ENCODE measurements at regions not wholly inside any gene's neighbourhood (a gene's known extent, or its start where the extent isn't known, plus 50 kb on each side); places are given as distances from the start of the nearest gene placed in this dataset.

- H3K27ac ChIP-seq (ENCODE audit: low read depth, low read length), result no peak overlapping the region
- no peak overlapping the region for H3K4me3 ChIP-seq (ENCODE audit: low read depth in 1 of 2, low read length in 2 of 2)
- H3K9me3 ChIP-seq (ENCODE audit: control insufficient read depth in 1 of 2, low read length in 2 of 2), result peaks cover 0 to 15% of the 10 kb centered on the region in 2 donors
- no peaks in the 10 kb centered on the region for H3K36me3 ChIP-seq (ENCODE audit: control insufficient read depth in 1 of 2, insufficient read depth in 2 of 2, low read length in 2 of 2)
- no peaks in the 10 kb centered on the region for H3K27me3 ChIP-seq (ENCODE audit: control insufficient read depth in 1 of 2, insufficient read depth in 2 of 2, low read length in 2 of 2)
- no peak overlapping the region for H3K9ac ChIP-seq (ENCODE audit: low read depth in 1 of 2, low read length in 2 of 2)
- no peaks in the 10 kb centered on the region for H3K4me1 ChIP-seq (ENCODE audit: control insufficient read depth in 1 of 2, insufficient read depth in 2 of 2, low read length in 2 of 2)
Measured at GRCh38 chr12:126551869-126552268, 1486.6 kb downstream of the AACS start.

- Histone ChIP-seq H3K36me3 (ENCODE audit: control insufficient read depth in 1 of 2, insufficient read depth in 2 of 2, low read length in 2 of 2) (no peaks in the 10 kb centered on the region), H3K9me3 (ENCODE audit: control insufficient read depth in 1 of 2, low read length in 2 of 2) (peaks cover 0 to 15% of the 10 kb centered on the region in 2 donors), H3K27ac (ENCODE audit: low read depth, low read length) (no peak overlapping the region), H3K4me1 (ENCODE audit: control insufficient read depth in 1 of 2, insufficient read depth in 2 of 2, low read length in 2 of 2) (no peaks in the 10 kb centered on the region), H3K9ac (ENCODE audit: low read depth in 1 of 2, low read length in 2 of 2) (no peak overlapping the region), H3K4me3 (ENCODE audit: low read depth in 1 of 2, low read length in 2 of 2) (no peak overlapping the region), H3K27me3 (ENCODE audit: control insufficient read depth in 1 of 2, insufficient read depth in 2 of 2, low read length in 2 of 2) (no peaks in the 10 kb centered on the region)
Measured at GRCh38 chr12:126554625-126555024, 1489.4 kb downstream of the AACS start.

- H3K4me3 ChIP-seq (ENCODE audit: low read depth in 1 of 2, low read length in 2 of 2), result no peak overlapping the region
Measured at GRCh38 chr12:126557659-126558058, 1492.4 kb downstream of the AACS start.

GRCh38 chr12:126558219-126558618 is 1493.0 kb downstream of the AACS start:
- no peak overlapping the region for H3K9ac ChIP-seq (ENCODE audit: low read depth in 1 of 2, low read length in 2 of 2)
- no peak overlapping the region for H3K4me3 ChIP-seq (ENCODE audit: low read depth in 1 of 2, low read length in 2 of 2)
- H3K9me3 ChIP-seq (ENCODE audit: control insufficient read depth in 1 of 2, low read length in 2 of 2), result peaks cover 0 to 13% of the 10 kb centered on the region in 2 donors
- H3K27me3 ChIP-seq (ENCODE audit: control insufficient read depth in 1 of 2, insufficient read depth in 2 of 2, low read length in 2 of 2), result no peaks in the 10 kb centered on the region
- H3K27ac ChIP-seq (ENCODE audit: low read depth, low read length), result no peak overlapping the region
- no peaks in the 10 kb centered on the region for H3K36me3 ChIP-seq (ENCODE audit: control insufficient read depth in 1 of 2, insufficient read depth in 2 of 2, low read length in 2 of 2)
- H3K4me1 ChIP-seq (ENCODE audit: control insufficient read depth in 1 of 2, insufficient read depth in 2 of 2, low read length in 2 of 2), result no peaks in the 10 kb centered on the region

More at GRCh38 chr12:126557659-126558058, 1492.4 kb downstream of the AACS start:
- Histone ChIP-seq H3K9me3 (ENCODE audit: control insufficient read depth in 1 of 2, low read length in 2 of 2) (peaks cover 0 to 11% of the 10 kb centered on the region in 2 donors), H3K9ac (ENCODE audit: low read depth in 1 of 2, low read length in 2 of 2) (no peak overlapping the region), H3K4me1 (ENCODE audit: control insufficient read depth in 1 of 2, insufficient read depth in 2 of 2, low read length in 2 of 2) (no peaks in the 10 kb centered on the region), H3K36me3 (ENCODE audit: control insufficient read depth in 1 of 2, insufficient read depth in 2 of 2, low read length in 2 of 2) (no peaks in the 10 kb centered on the region), H3K27me3 (ENCODE audit: control insufficient read depth in 1 of 2, insufficient read depth in 2 of 2, low read length in 2 of 2) (no peaks in the 10 kb centered on the region), H3K27ac (ENCODE audit: low read depth, low read length) (no peak overlapping the region)

GRCh38 chr12:126558810-126559209 is 1493.6 kb downstream of the AACS start:
- H3K4me1 ChIP-seq (ENCODE audit: control insufficient read depth in 1 of 2, insufficient read depth in 2 of 2, low read length in 2 of 2), result no peaks in the 10 kb centered on the region
- H3K27me3 ChIP-seq (ENCODE audit: control insufficient read depth in 1 of 2, insufficient read depth in 2 of 2, low read length in 2 of 2), result no peaks in the 10 kb centered on the region
- H3K4me3 ChIP-seq (ENCODE audit: low read depth in 1 of 2, low read length in 2 of 2), result no peak overlapping the region
- H3K9me3 ChIP-seq (ENCODE audit: control insufficient read depth in 1 of 2, low read length in 2 of 2), result peaks cover 0 to 8% of the 10 kb centered on the region in 2 donors
- no peaks in the 10 kb centered on the region for H3K36me3 ChIP-seq (ENCODE audit: control insufficient read depth in 1 of 2, insufficient read depth in 2 of 2, low read length in 2 of 2)
- no peak overlapping the region for H3K27ac ChIP-seq (ENCODE audit: low read depth, low read length)
- no peak overlapping the region for H3K9ac ChIP-seq (ENCODE audit: low read depth in 1 of 2, low read length in 2 of 2)

GRCh38 chr12:126567016-126567415 is 1501.8 kb downstream of the AACS start:
- Histone ChIP-seq H3K4me3 (ENCODE audit: low read depth in 1 of 2, low read length in 2 of 2) (no peak overlapping the region), H3K4me1 (ENCODE audit: control insufficient read depth in 1 of 2, insufficient read depth in 2 of 2, low read length in 2 of 2) (no peaks in the 10 kb centered on the region), H3K36me3 (ENCODE audit: control insufficient read depth in 1 of 2, insufficient read depth in 2 of 2, low read length in 2 of 2) (no peaks in the 10 kb centered on the region), H3K27ac (ENCODE audit: low read depth, low read length) (no peak overlapping the region), H3K27me3 (ENCODE audit: control insufficient read depth in 1 of 2, insufficient read depth in 2 of 2, low read length in 2 of 2) (no peaks in the 10 kb centered on the region), H3K9me3 (ENCODE audit: control insufficient read depth in 1 of 2, low read length in 2 of 2) (peaks cover 0 to 14% of the 10 kb centered on the region in 2 donors), H3K9ac (ENCODE audit: low read depth in 1 of 2, low read length in 2 of 2) (no peak overlapping the region)

GRCh38 chr12:126569706-126570105 is 1504.5 kb downstream of the AACS start:
- Histone ChIP-seq H3K36me3 (ENCODE audit: control insufficient read depth in 1 of 2, insufficient read depth in 2 of 2, low read length in 2 of 2) (no peaks in the 10 kb centered on the region), H3K9me3 (ENCODE audit: control insufficient read depth in 1 of 2, low read length in 2 of 2) (peaks cover 0 to 15% of the 10 kb centered on the region in 2 donors), H3K27me3 (ENCODE audit: control insufficient read depth in 1 of 2, insufficient read depth in 2 of 2, low read length in 2 of 2) (no peaks in the 10 kb centered on the region), H3K9ac (ENCODE audit: low read depth in 1 of 2, low read length in 2 of 2) (no peak overlapping the region), H3K4me3 (ENCODE audit: low read depth in 1 of 2, low read length in 2 of 2) (no peak overlapping the region), H3K4me1 (ENCODE audit: control insufficient read depth in 1 of 2, insufficient read depth in 2 of 2, low read length in 2 of 2) (no peaks in the 10 kb centered on the region), H3K27ac (ENCODE audit: low read depth, low read length) (no peak overlapping the region)

GRCh38 chr12:126570566-126570965 is 1505.3 kb downstream of the AACS start:
- no peak overlapping the region for H3K4me3 ChIP-seq (ENCODE audit: low read depth in 1 of 2, low read length in 2 of 2)
- H3K9me3 ChIP-seq (ENCODE audit: control insufficient read depth in 1 of 2, low read length in 2 of 2), result peaks cover 0 to 17% of the 10 kb centered on the region in 2 donors
- H3K4me1 ChIP-seq (ENCODE audit: control insufficient read depth in 1 of 2, insufficient read depth in 2 of 2, low read length in 2 of 2), result no peaks in the 10 kb centered on the region
- no peaks in the 10 kb centered on the region for H3K27me3 ChIP-seq (ENCODE audit: control insufficient read depth in 1 of 2, insufficient read depth in 2 of 2, low read length in 2 of 2)
- no peak overlapping the region for H3K27ac ChIP-seq (ENCODE audit: low read depth, low read length)
- no peak overlapping the region for H3K9ac ChIP-seq (ENCODE audit: low read depth in 1 of 2, low read length in 2 of 2)
- no peaks in the 10 kb centered on the region for H3K36me3 ChIP-seq (ENCODE audit: control insufficient read depth in 1 of 2, insufficient read depth in 2 of 2, low read length in 2 of 2)

GRCh38 chr12:126572170-126572569 is 1506.9 kb downstream of the AACS start:
- Histone ChIP-seq H3K4me1 (ENCODE audit: control insufficient read depth in 1 of 2, insufficient read depth in 2 of 2, low read length in 2 of 2) (no peaks in the 10 kb centered on the region), H3K4me3 (ENCODE audit: low read depth in 1 of 2, low read length in 2 of 2) (no peak overlapping the region), H3K36me3 (ENCODE audit: control insufficient read depth in 1 of 2, insufficient read depth in 2 of 2, low read length in 2 of 2) (no peaks in the 10 kb centered on the region), H3K27ac (ENCODE audit: low read depth, low read length) (no peak overlapping the region), H3K9ac (ENCODE audit: low read depth in 1 of 2, low read length in 2 of 2) (no peak overlapping the region), H3K9me3 (ENCODE audit: control insufficient read depth in 1 of 2, low read length in 2 of 2) (peaks cover 0 to 16% of the 10 kb centered on the region in 2 donors), H3K27me3 (ENCODE audit: control insufficient read depth in 1 of 2, insufficient read depth in 2 of 2, low read length in 2 of 2) (no peaks in the 10 kb centered on the region)

- Histone ChIP-seq H3K4me3 (ENCODE audit: low read depth in 1 of 2, low read length in 2 of 2) (no peak overlapping the region), H3K9me3 (ENCODE audit: control insufficient read depth in 1 of 2, low read length in 2 of 2) (peaks cover 0 to 7% of the 10 kb centered on the region in 2 donors), H3K27ac (ENCODE audit: low read depth, low read length) (no peak overlapping the region), H3K27me3 (ENCODE audit: control insufficient read depth in 1 of 2, insufficient read depth in 2 of 2, low read length in 2 of 2) (no peaks in the 10 kb centered on the region), H3K9ac (ENCODE audit: low read depth in 1 of 2, low read length in 2 of 2) (no peak overlapping the region), H3K4me1 (ENCODE audit: control insufficient read depth in 1 of 2, insufficient read depth in 2 of 2, low read length in 2 of 2) (no peaks in the 10 kb centered on the region), H3K36me3 (ENCODE audit: control insufficient read depth in 1 of 2, insufficient read depth in 2 of 2, low read length in 2 of 2) (no peaks in the 10 kb centered on the region)
Measured at GRCh38 chr12:126581655-126582054, 1516.4 kb downstream of the AACS start.

GRCh38 chr12:126582231-126582630 is 1517.0 kb downstream of the AACS start:
- Histone ChIP-seq H3K9me3 (ENCODE audit: control insufficient read depth in 1 of 2, low read length in 2 of 2) (peaks cover 0 to 4% of the 10 kb centered on the region in 2 donors), H3K9ac (ENCODE audit: low read depth in 1 of 2, low read length in 2 of 2) (no peak overlapping the region), H3K4me3 (ENCODE audit: low read depth in 1 of 2, low read length in 2 of 2) (no peak overlapping the region), H3K27ac (ENCODE audit: low read depth, low read length) (no peak overlapping the region), H3K36me3 (ENCODE audit: control insufficient read depth in 1 of 2, insufficient read depth in 2 of 2, low read length in 2 of 2) (no peaks in the 10 kb centered on the region), H3K4me1 (ENCODE audit: control insufficient read depth in 1 of 2, insufficient read depth in 2 of 2, low read length in 2 of 2) (no peaks in the 10 kb centered on the region), H3K27me3 (ENCODE audit: control insufficient read depth in 1 of 2, insufficient read depth in 2 of 2, low read length in 2 of 2) (no peaks in the 10 kb centered on the region)
